Endodermal cell (in vitro differentiated cells): ENCODE measurements at regions not wholly inside any gene's neighbourhood (a gene's known extent, or its start where the extent isn't known, plus 50 kb on each side); places are given as distances from the start of the nearest gene placed in this dataset.

Experiments
- DNase-seq: peaks from one replicate; pipeline ENCODE4 v3.0.0-alpha.2; 2017
- H3K27ac ChIP-seq: 2 replicates; pipeline ENCODE4 v1.5.1; 2013; ENCODE audit warnings: mild to moderate bottlenecking, low read depth, low read length, moderate library complexity
- H3K27me3 ChIP-seq: 2 replicates; pipeline ENCODE4 v1.6.1; 2013; ENCODE audit warnings: mild to moderate bottlenecking, low read length, moderate library complexity; ENCODE audit not compliant: insufficient read depth, control insufficient read depth, poor library complexity, severe bottlenecking
- H3K36me3 ChIP-seq: 2 replicates; pipeline ENCODE4 v1.7.0; 2013; ENCODE audit warnings: mild to moderate bottlenecking, low read length, moderate library complexity; ENCODE audit not compliant: control insufficient read depth, insufficient read depth
- H3K4me1 ChIP-seq: one replicate; pipeline ENCODE4 v1.7.0; 2013; ENCODE audit warnings: low read length; ENCODE audit not compliant: control insufficient read depth, insufficient read depth
- H3K4me3 ChIP-seq: 2 replicates; pipeline ENCODE4 v1.5.1; 2013; ENCODE audit warnings: mild to moderate bottlenecking, low read length, moderate library complexity
- H3K9ac ChIP-seq: 2 replicates; pipeline ENCODE4 v1.6.1; 2013; ENCODE audit warnings: mild to moderate bottlenecking, low read length, moderate library complexity; ENCODE audit not compliant: poor library complexity, severe bottlenecking; ENCODE audit errors: extremely low read depth
- H3K9me3 ChIP-seq: 2 replicates; pipeline ENCODE4 v1.6.1; 2013; ENCODE audit warnings: mild to moderate bottlenecking, low read length, moderate library complexity; ENCODE audit not compliant: control insufficient read depth
- H3K27ac Mint-ChIP-seq: 2 replicates; pipeline ENCODE4 v1.8.0; 2020; ENCODE audit warnings: mixed read lengths
- H3K27me3 Mint-ChIP-seq: 2 replicates; pipeline ENCODE4 v1.8.0; 2021; ENCODE audit warnings: mild to moderate bottlenecking, mixed read lengths; ENCODE audit not compliant: insufficient read depth
- H3K36me3 Mint-ChIP-seq: 2 replicates; pipeline ENCODE4 v1.8.0; 2020; ENCODE audit warnings: low read depth, mixed read lengths
- H3K4me1 Mint-ChIP-seq: 2 replicates; pipeline ENCODE4 v1.8.0; 2020; ENCODE audit warnings: mixed read lengths
- H3K4me3 Mint-ChIP-seq: 2 replicates; pipeline ENCODE4 v1.8.0; 2020; ENCODE audit warnings: mild to moderate bottlenecking, moderate library complexity, mixed read lengths
- H3K9me3 Mint-ChIP-seq: 2 replicates; pipeline ENCODE4 v1.8.0; 2020; ENCODE audit warnings: mild to moderate bottlenecking, mixed read lengths
- CTCF ChIP-seq: fragments of 200-600 bp; sonication (generic); conservative IDR thresholded peaks from 2 replicates; pipeline ENCODE4 v1.5.0; 2021; ENCODE audit warnings: antibody characterized with exemption, mild to moderate bottlenecking
- WGBS, 2 experiments: methylation state at CpG; one replicate each; pipeline versions ENCODE4 v1.1.5 to v1.1.7; 2013; ENCODE audit warnings: missing lambda C conversion rate in 2 of 2, mixed read lengths in 1 of 2; ENCODE audit not compliant: insufficient coverage in 1 of 2, insufficient read length in 1 of 2; 5-methylcytosine and 5-hydroxymethylcytosine counted together

GRCh38 chr22:27679176-27679575, 122.4 kb downstream of the MN1 start:
- 61 to 81% methylated on average over 5 of the region's 5 CpGs for WGBS, 2 experiments
- DNase-seq, result no peak
- Mint-ChIP-seq H3K4me3 (no peak overlapping the region), H3K27me3 (no peaks in the 10 kb centered on the region), H3K4me1 (peaks cover 17% of the 10 kb centered on the region), H3K36me3 (no peaks in the 10 kb centered on the region), H3K27ac (no peak overlapping the region), H3K9me3 (no peaks in the 10 kb centered on the region)
- no peak for TF ChIP-seq CTCF
- H3K4me3 ChIP-seq, result no peak overlapping the region
- H3K27ac ChIP-seq, result no peak overlapping the region
- H3K36me3 ChIP-seq, result no peaks in the 10 kb centered on the region
- no peaks in the 10 kb centered on the region for H3K27me3 ChIP-seq
- H3K4me1 ChIP-seq, result no peaks in the 10 kb centered on the region
- no peaks in the 10 kb centered on the region for H3K9me3 ChIP-seq
- no peak overlapping the region for H3K9ac ChIP-seq

GRCh38 chr22:27679693-27680488, 121.7 kb downstream of the MN1 start:
- no peak overlapping the region for H3K27ac ChIP-seq
- H3K9me3 ChIP-seq, result no peaks in the 10 kb centered on the region
- H3K9ac ChIP-seq, result no peak overlapping the region
- no peak overlapping the region for H3K4me3 ChIP-seq
- H3K4me1 Mint-ChIP-seq, result peaks cover 17% of the 10 kb centered on the region
- no peaks in the 10 kb centered on the region for H3K4me1 ChIP-seq
- H3K4me3 Mint-ChIP-seq, result no peak overlapping the region
- no peaks in the 10 kb centered on the region for H3K9me3 Mint-ChIP-seq
- H3K27me3 ChIP-seq, result no peaks in the 10 kb centered on the region
- no peak for TF ChIP-seq CTCF
- peak overlapping the region; percentile 13 for H3K27ac Mint-ChIP-seq
- no peak for DNase-seq
- no peaks in the 10 kb centered on the region for H3K36me3 Mint-ChIP-seq
- WGBS, 2 experiments, result 87 to 92% methylated on average over 5 to 6 of the region's 6 CpGs
- H3K36me3 ChIP-seq, result no peaks in the 10 kb centered on the region
- no peaks in the 10 kb centered on the region for H3K27me3 Mint-ChIP-seq

GRCh38 chr22:27680636-27681035, 120.9 kb downstream of the MN1 start:
- H3K27me3 Mint-ChIP-seq, result no peaks in the 10 kb centered on the region
- no peak overlapping the region for H3K27ac ChIP-seq
- no peak overlapping the region for H3K9ac ChIP-seq
- no peak for TF ChIP-seq CTCF
- 86 to 91% methylated on average over 7 of the region's 7 CpGs for WGBS, 2 experiments
- H3K4me3 Mint-ChIP-seq, result no peak overlapping the region
- no peaks in the 10 kb centered on the region for H3K9me3 Mint-ChIP-seq
- H3K9me3 ChIP-seq, result no peaks in the 10 kb centered on the region
- no peak for DNase-seq
- H3K4me3 ChIP-seq, result no peak overlapping the region
- H3K36me3 Mint-ChIP-seq, result no peaks in the 10 kb centered on the region
- no peaks in the 10 kb centered on the region for H3K36me3 ChIP-seq
- no peaks in the 10 kb centered on the region for H3K27me3 ChIP-seq
- no peaks in the 10 kb centered on the region for H3K4me1 ChIP-seq
- H3K4me1 Mint-ChIP-seq, result peaks cover 21% of the 10 kb centered on the region
- no peak overlapping the region for H3K27ac Mint-ChIP-seq
